HepG2 (cell line): ENCODE measurements at regions not wholly inside any gene's neighbourhood (a gene's known extent, or its start where the extent isn't known, plus 50 kb on each side); places are given as distances from the start of the nearest gene placed in this dataset.

Experiments
- ATAC-seq: fragments of 200-7000 bp; cut with Tn5 transposase; 3 replicates; pipeline ENCODE4 v1.9.1; 2020; ENCODE audit warnings: mild to moderate bottlenecking, moderate library complexity
- BruUV-seq: library from RNA; stranded (reverse); fragments of 400-500 nt; replicated peaks from 2 replicates; lab custom pipeline; 2021; lab: Mats Ljungman, UMichigan
- CTCF ChIA-PET: fragments of 300-600 bp; formaldehyde crosslinking; extraction: SDS; loops from one replicate; lab custom pipeline; 2021; ENCODE audit warnings: low total read pairs, inconsistent platforms, low intra/inter-chr PET ratio; lab: Yijun Ruan, JAX
- POLR2A ChIA-PET: fragments of 350-600 bp; sonication (Branson Sonifier 250); formaldehyde crosslinking; loops from one replicate; lab custom pipeline; 2020; ENCODE audit warnings: antibody characterized with exemption, inconsistent platforms; lab: Yijun Ruan, JAX
- DNase-seq: peaks from one replicate; pipeline ENCODE4 v3.0.0-alpha.2; 2015; ENCODE audit warnings: low spot score
- FAIRE-seq: peaks from 3 replicates; lab custom pipeline; 2011; peaks lifted over from hg19 to GRCh38; lab: Jason Lieb, UNC
- H2AFZ ChIP-seq: one replicate; pipeline ENCODE4 v1.6.1; 2011; ENCODE audit warnings: low read length, inconsistent platforms
- H3K27ac ChIP-seq: fragments of 300-600 bp; 3 replicates; pipeline ENCODE4 v1.8.0; 2011; ENCODE audit warnings: mixed run types, mild to moderate bottlenecking, mixed read lengths, low read length, inconsistent platforms; ENCODE audit not compliant: insufficient read depth; ENCODE audit errors: extremely low read length
- H3K27me3 ChIP-seq, 2 experiments: fragments of 200-600 bp in 1 of 2; 2 replicates in 1 of 2; 3 replicates in 1 of 2; pipeline versions ENCODE4 v1.6.0 to v1.8.0; 2011; ENCODE audit warnings: low read length in 2 of 2, mild to moderate bottlenecking in 2 of 2, moderate library complexity in 2 of 2, inconsistent platforms in 1 of 2; ENCODE audit not compliant: insufficient read depth in 2 of 2, control insufficient read depth in 1 of 2
- H3K36me3 ChIP-seq, 2 experiments: fragments of 200-600 bp in 1 of 2; replicated peaks in 1 of 2; 2 replicates in 1 of 2; 3 replicates in 1 of 2; pipeline versions ENCODE4 v1.5.1 to v1.8.0; 2011; ENCODE audit warnings: low read length in 2 of 2, inconsistent platforms in 1 of 2; ENCODE audit not compliant: insufficient read depth in 2 of 2, control insufficient read depth in 1 of 2
- H3K4me1 ChIP-seq: 2 replicates; pipeline ENCODE4 v1.5.1; 2012; ENCODE audit warnings: low read length, inconsistent platforms; ENCODE audit not compliant: insufficient read depth
- H3K4me2 ChIP-seq: 2 replicates; pipeline ENCODE4 v1.6.0; 2011; ENCODE audit warnings: low read depth, low read length, inconsistent platforms
- H3K4me3 ChIP-seq, 3 experiments: fragments of 200-600 bp in 1 of 3; sonication (generic), shearing (Covaris generic) in 1 of 3; replicated peaks in 1 of 3; 2 replicates each; pipeline ENCODE4 v1.5.1; 2011 to 2016; ENCODE audit warnings: low read length in 3 of 3, inconsistent platforms in 2 of 3, low read depth in 2 of 3, mild to moderate bottlenecking in 2 of 3, control low read depth in 1 of 3, mixed read lengths in 1 of 3; ENCODE audit not compliant: insufficient read depth in 1 of 3
- H3K79me2 ChIP-seq: one replicate; pipeline ENCODE4 v1.6.1; 2011; ENCODE audit warnings: low read length, inconsistent platforms; ENCODE audit not compliant: insufficient read depth
- H3K9ac ChIP-seq: 2 replicates; pipeline ENCODE4 v1.6.0; 2011; ENCODE audit warnings: mild to moderate bottlenecking, low read depth, low read length, inconsistent platforms; ENCODE audit not compliant: insufficient read depth
- H3K9me3 ChIP-seq: 2 replicates; pipeline ENCODE4 v1.5.1; 2012; ENCODE audit warnings: mild to moderate bottlenecking, low read length
- H4K20me1 ChIP-seq: 2 replicates; pipeline ENCODE4 v1.6.0; 2011; ENCODE audit warnings: inconsistent platforms, mild to moderate bottlenecking, low read length, moderate library complexity; ENCODE audit not compliant: insufficient read depth
- KLF16 ChIP-seq, 2 experiments: sonication (generic) in 1 of 2; formaldehyde crosslinking in 1 of 2; IDR thresholded peaks; 2 replicates each; pipeline versions ENCODE4 v1.6.1 to v1.8.0; 2016 to 2023; ENCODE audit warnings: missing genetic modification reagents in 2 of 2, missing compliant biosample characterization in 1 of 2
- ZNF280B ChIP-seq: sonication (generic); formaldehyde crosslinking; IDR thresholded peaks from 2 replicates; pipeline ENCODE4 v1.5.0; 2020; ENCODE audit warnings: missing genetic modification reagents, mild to moderate bottlenecking, borderline replicate concordance
- WGBS: methylation state at CpG from one replicate; pipeline ENCODE4 v1.1.6; 2017; ENCODE audit warnings: low lambda C conversion rate; 5-methylcytosine and 5-hydroxymethylcytosine counted together
- in situ Hi-C: cut with HindIII; loops from 2 replicates; pipeline ENCODE4 v1.10.0; 2017; ENCODE audit warnings: low pct_unique_long_range_greater_than_20kb; ENCODE audit not compliant: extremely low pct_ligation_motif_present
- intact Hi-C: fragments of 100-400 bp; cut with micrococcal nuclease; formaldehyde crosslinking; loops from one replicate; pipeline ENCODE4 v1.10.0; 2022; ENCODE audit not compliant: unreplicated experiment

GRCh38 chr21:31447505-31447904 lies 103.4 kb upstream of the TIAM1 start:
- intact Hi-C loops (no loop called here), in situ Hi-C loops (no loop called here)
- Histone ChIP-seq H3K79me2 (no peaks in the 10 kb centered on the region), H3K4me2 (no peak overlapping the region), H3K4me1 (no peaks in the 10 kb centered on the region), H2AFZ (no peak overlapping the region), H3K36me3 (no peaks in the 10 kb centered on the region), H3K27me3 (no peaks in the 10 kb centered on the region; a peak in 1 of 5 replicates), H3K4me3 (no peak overlapping the region), H3K9me3 (no peaks in the 10 kb centered on the region), H3K27ac (no peak overlapping the region), H3K9ac (no peak overlapping the region), H4K20me1 (no peaks in the 10 kb centered on the region)
- ChIA-PET CTCF (no interaction called here), POLR2A (no interaction called here)
- ATAC-seq (no peak), DNase-seq (no peak), FAIRE-seq (no peak)
- WGBS = 1% methylated on average over 3 of the region's 3 CpGs
- TF ChIP-seq ZNF280B (CRISPR knock-in tag) = no peak
- BruUV-seq = no TSS peak

- intact Hi-C loops = no loop called here
- in situ Hi-C loops = no loop called here
- Histone ChIP-seq H3K9ac (no peak overlapping the region), H3K4me1 (no peaks in the 10 kb centered on the region), H2AFZ (no peak overlapping the region), H3K4me2 (no peak overlapping the region), H3K79me2 (no peaks in the 10 kb centered on the region), H3K27me3 (no peaks in the 10 kb centered on the region; a peak in 1 of 5 replicates), H3K9me3 (peaks cover 5% of the 10 kb centered on the region), H4K20me1 (no peaks in the 10 kb centered on the region), H3K27ac (no peak overlapping the region), H3K36me3 (no peaks in the 10 kb centered on the region), H3K4me3 (no peak overlapping the region)
- POLR2A ChIA-PET = no interaction called here
- no peak for TF ChIP-seq KLF16 (CRISPR knock-in tag; IDR thresholded peaks at IDR 0.05)
- FAIRE-seq (no peak), ATAC-seq (no peak), DNase-seq (no peak)
- CTCF ChIA-PET = no interaction called here
- BruUV-seq = no TSS peak
- WGBS = 35% methylated on average over 8 of the region's 8 CpGs
Observed at GRCh38 chr21:31446226-31446855, 102.3 kb upstream of the TIAM1 start.
